ENCODE measurements at regions not wholly inside any gene's neighbourhood (a gene's known extent, or its start where the extent isn't known, plus 50 kb on each side); places are given as distances from the start of the nearest gene placed in this dataset.

DNA sequence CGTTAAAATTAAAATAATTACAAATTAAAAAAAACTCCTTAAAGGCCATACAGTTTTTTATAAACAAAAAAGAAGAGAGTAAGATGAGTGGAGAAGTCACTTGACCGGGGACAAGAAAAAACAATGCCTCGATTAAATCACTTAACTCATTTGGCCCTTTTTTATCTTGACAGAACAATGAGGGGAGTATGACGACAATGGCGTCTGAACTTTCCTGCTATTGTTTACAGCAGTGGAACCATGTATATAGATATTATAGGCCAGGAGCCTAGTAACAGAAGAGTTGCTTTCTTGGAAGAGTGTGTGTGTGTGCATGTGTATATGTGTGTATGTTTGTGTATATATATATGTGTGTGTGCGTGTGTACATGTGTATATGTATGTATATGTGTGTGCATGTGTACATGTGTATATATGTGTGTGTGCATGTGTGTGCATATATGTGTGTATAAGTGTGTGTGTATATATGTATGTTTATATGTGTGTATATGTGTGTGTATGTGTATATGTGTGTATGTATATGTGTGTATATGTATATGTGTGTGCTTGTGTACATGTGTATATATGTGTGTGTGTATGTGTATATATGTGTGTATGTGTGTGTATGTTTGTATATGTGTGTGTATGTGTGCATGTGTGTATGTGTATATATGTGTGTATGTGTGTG is 153.4 kb upstream of the FAT1 start:
- TF ChIP-seq POLR2A (IDR thresholded peaks at IDR 0.05; ENCODE audit: low read depth, low read length) = no peak
- TF ChIP-seq, protein P1, sequence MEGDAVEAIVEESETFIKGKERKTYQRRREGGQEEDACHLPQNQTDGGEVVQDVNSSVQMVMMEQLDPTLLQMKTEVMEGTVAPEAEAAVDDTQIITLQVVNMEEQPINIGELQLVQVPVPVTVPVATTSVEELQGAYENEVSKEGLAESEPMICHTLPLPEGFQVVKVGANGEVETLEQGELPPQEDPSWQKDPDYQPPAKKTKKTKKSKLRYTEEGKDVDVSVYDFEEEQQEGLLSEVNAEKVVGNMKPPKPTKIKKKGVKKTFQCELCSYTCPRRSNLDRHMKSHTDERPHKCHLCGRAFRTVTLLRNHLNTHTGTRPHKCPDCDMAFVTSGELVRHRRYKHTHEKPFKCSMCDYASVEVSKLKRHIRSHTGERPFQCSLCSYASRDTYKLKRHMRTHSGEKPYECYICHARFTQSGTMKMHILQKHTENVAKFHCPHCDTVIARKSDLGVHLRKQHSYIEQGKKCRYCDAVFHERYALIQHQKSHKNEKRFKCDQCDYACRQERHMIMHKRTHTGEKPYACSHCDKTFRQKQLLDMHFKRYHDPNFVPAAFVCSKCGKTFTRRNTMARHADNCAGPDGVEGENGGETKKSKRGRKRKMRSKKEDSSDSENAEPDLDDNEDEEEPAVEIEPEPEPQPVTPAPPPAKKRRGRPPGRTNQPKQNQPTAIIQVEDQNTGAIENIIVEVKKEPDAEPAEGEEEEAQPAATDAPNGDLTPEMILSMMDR (conservative IDR thresholded peaks at IDR 0.05; ENCODE audit: low read depth, low read length) = no peak
- TF ChIP-seq BHLHE40 (IDR thresholded peaks at IDR 0.05; ENCODE audit: low read depth, low read length) = no peak
- TF ChIP-seq SMC3 (IDR thresholded peaks at IDR 0.05; ENCODE audit: low read depth, low read length) = no peak
- no peak for TF ChIP-seq MAZ (IDR thresholded peaks at IDR 0.05; ENCODE audit: borderline replicate concordance, low read depth, low read length)
- no peak for TF ChIP-seq RFX5 (IDR thresholded peaks at IDR 0.05; ENCODE audit: low read depth, low read length)
- no peak for TF ChIP-seq MXI1 (IDR thresholded peaks at IDR 0.05; ENCODE audit: borderline replicate concordance, low read depth, low read length)
